Stimulated activated naive B cell treated with anti-CD40 and anti-IgM and Interleukin-4, amounts not matched to agents 10 μg/mL and 1 μg/mL and 100 μg/mL, for 72 hours (primary cell): ENCODE measurements at regions not wholly inside any gene's neighbourhood (a gene's known extent, or its start where the extent isn't known, plus 50 kb on each side); places are given as distances from the start of the nearest gene placed in this dataset.

Experiments
- ATAC-seq, 2 donors: fragments of 150-1000 bp; cut with Tn5 transposase; replicated peaks; 2 replicates each; pipeline ENCODE4 v1.10.0; 2021; ENCODE audit warnings: moderate library complexity in 1 of 2
- DNase-seq: peaks from one replicate; pipeline ENCODE4 v3.0.0; 2021
- H3K27ac Mint-ChIP-seq: one replicate; pipeline ENCODE4 v1.8.0; 2022; ENCODE audit warnings: mild to moderate bottlenecking, mixed read lengths
- H3K27me3 Mint-ChIP-seq, 2 donors: one replicate each; pipeline ENCODE4 v1.8.0; 2022; ENCODE audit warnings: mixed read lengths in 2 of 2
- H3K36me3 Mint-ChIP-seq, 2 donors: one replicate each; pipeline ENCODE4 v1.8.0; 2022; ENCODE audit warnings: mixed read lengths in 2 of 2, mild to moderate bottlenecking in 1 of 2
- H3K4me1 Mint-ChIP-seq, 2 donors: one replicate each; pipeline ENCODE4 v1.8.0; 2022; ENCODE audit warnings: mixed read lengths in 2 of 2, mild to moderate bottlenecking in 1 of 2
- H3K4me3 Mint-ChIP-seq, 2 donors: one replicate each; pipeline ENCODE4 v1.8.0; 2022; ENCODE audit warnings: mild to moderate bottlenecking in 2 of 2, mixed read lengths in 2 of 2, moderate library complexity in 1 of 2
- H3K9me3 Mint-ChIP-seq, 2 donors: one replicate each; pipeline ENCODE4 v1.8.0; 2022; ENCODE audit warnings: mixed read lengths in 2 of 2, mild to moderate bottlenecking in 1 of 2

DNA sequence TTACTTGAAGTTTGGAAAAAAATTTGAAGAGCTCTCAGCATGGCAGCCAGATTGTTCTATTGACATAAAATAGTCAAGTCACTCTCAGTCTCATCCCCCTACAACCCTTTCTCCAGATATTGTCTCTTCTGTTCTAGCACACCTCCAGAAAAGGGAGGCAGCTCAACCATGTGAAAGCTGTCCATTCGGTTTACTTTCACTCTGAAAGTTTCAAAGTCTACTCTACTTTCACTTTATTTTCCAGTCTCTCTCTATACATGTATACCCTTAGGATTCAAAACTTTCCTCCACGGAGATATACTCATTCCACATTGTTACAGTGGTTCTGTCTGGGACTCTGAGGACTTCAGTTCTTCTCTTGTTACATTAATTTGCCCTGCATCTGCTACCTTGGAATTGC lies 111.0 kb upstream of the STAC start:
- H3K27ac Mint-ChIP-seq = no peak overlapping the region
- H3K4me1 Mint-ChIP-seq = no peaks in the 10 kb centered on the region
- H3K27me3 Mint-ChIP-seq = no peaks in the 10 kb centered on the region
- no peaks in the 10 kb centered on the region for H3K9me3 Mint-ChIP-seq
- H3K36me3 Mint-ChIP-seq = no peaks in the 10 kb centered on the region
- ATAC-seq = no peak
- H3K4me3 Mint-ChIP-seq = no peak overlapping the region
- DNase-seq = no peak

DNA sequence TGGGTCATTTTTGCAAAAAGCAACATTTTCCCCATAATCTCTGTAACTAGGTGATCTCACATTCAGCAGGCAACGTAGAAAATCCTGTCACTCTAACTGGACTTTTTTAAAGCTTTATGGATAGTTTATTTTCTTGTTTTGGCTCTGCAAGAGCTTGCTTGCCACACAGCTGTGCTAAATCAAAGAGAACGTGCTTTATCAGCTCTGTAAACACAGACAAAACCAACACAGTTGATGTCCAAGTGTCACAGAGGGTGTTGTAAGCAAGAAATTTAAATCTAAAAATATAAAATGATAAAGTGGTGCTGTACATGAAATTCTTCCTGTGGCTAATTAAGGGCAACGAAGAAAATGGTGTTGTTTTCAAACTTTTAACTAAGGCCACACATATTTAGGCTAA lies 97.5 kb upstream of the STAC start:
- no peak overlapping the region for H3K27ac Mint-ChIP-seq
- DNase-seq = no peak
- H3K4me1 Mint-ChIP-seq = no peaks in the 10 kb centered on the region
- H3K9me3 Mint-ChIP-seq = peaks cover 3 to 5% of the 10 kb centered on the region in 2 donors
- no peak for ATAC-seq
- H3K4me3 Mint-ChIP-seq = no peak overlapping the region
- H3K36me3 Mint-ChIP-seq = no peaks in the 10 kb centered on the region
- no peaks in the 10 kb centered on the region for H3K27me3 Mint-ChIP-seq

- no peak overlapping the region for H3K4me3 Mint-ChIP-seq
- H3K4me1 Mint-ChIP-seq = no peaks in the 10 kb centered on the region
- ATAC-seq (no peak), DNase-seq (no peak)
- no peaks in the 10 kb centered on the region for H3K9me3 Mint-ChIP-seq
- no peak overlapping the region for H3K27ac Mint-ChIP-seq
- H3K36me3 Mint-ChIP-seq = no peaks in the 10 kb centered on the region
- H3K27me3 Mint-ChIP-seq = no peaks in the 10 kb centered on the region
Measured at GRCh38 chr3:36295296-36295695, 85.0 kb upstream of the STAC start.

- H3K36me3 Mint-ChIP-seq = no peaks in the 10 kb centered on the region
- H3K27ac Mint-ChIP-seq = no peak overlapping the region
- H3K4me1 Mint-ChIP-seq = no peaks in the 10 kb centered on the region
- no peak for ATAC-seq
- no peak for DNase-seq
- H3K4me3 Mint-ChIP-seq = no peak overlapping the region
- no peaks in the 10 kb centered on the region for H3K9me3 Mint-ChIP-seq
- H3K27me3 Mint-ChIP-seq = no peaks in the 10 kb centered on the region
Measured at GRCh38 chr3:36297195-36297594, 83.1 kb upstream of the STAC start.

DNA sequence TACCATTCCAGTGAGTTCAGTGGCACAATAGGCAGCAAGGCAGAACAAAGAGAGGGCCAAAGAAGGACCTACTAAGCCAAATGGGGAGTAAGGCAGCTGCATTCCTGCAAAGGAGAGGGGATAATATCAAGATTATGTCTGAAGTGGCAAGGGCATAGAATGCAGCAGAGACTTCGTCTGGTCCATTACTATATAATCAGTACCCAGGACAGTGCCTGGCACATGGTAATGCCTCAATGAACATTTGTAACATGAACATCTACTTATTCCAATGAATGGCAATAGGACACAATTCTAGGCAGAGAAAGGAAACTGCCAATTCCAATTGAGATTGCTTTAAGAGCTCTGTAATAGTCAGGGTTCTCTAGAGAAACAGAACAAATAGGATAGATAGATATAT lies 82.1 kb upstream of the STAC start:
- Mint-ChIP-seq H3K9me3 (no peaks in the 10 kb centered on the region), H3K4me3 (no peak overlapping the region), H3K4me1 (no peaks in the 10 kb centered on the region), H3K36me3 (no peaks in the 10 kb centered on the region), H3K27me3 (no peaks in the 10 kb centered on the region), H3K27ac (no peak overlapping the region)
- DNase-seq (no peak), ATAC-seq (no peak)

DNA sequence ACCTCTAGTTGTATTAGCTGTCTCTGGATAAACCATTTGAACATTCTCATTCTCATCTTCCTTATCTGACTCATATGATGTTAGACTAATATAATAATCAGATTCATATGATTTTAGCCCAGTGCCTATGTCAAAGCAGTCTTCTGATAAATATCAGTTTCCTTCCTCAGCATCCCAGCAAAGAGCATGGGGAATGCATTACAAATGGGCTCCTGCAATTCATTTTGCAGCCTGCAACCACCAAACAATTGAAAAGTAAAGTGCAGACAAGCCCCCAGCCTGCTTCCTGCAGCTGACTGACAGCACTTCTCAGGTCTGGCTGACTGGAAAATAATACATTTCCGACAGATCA lies 78.2 kb upstream of the STAC start:
- no peak for DNase-seq
- Mint-ChIP-seq H3K36me3 (no peaks in the 10 kb centered on the region), H3K4me3 (no peak overlapping the region), H3K9me3 (no peaks in the 10 kb centered on the region), H3K27ac (no peak overlapping the region), H3K27me3 (no peaks in the 10 kb centered on the region), H3K4me1 (no peaks in the 10 kb centered on the region)
- ATAC-seq = no peak

- Mint-ChIP-seq H3K4me1 (no peaks in the 10 kb centered on the region), H3K27me3 (no peaks in the 10 kb centered on the region)
- DNase-seq = no peak
Measured at GRCh38 chr3:36302626-36303025, 77.7 kb upstream of the STAC start.

GRCh38 chr3:36303286-36303685 lies 77.0 kb upstream of the STAC start:
- Mint-ChIP-seq H3K4me1 (no peaks in the 10 kb centered on the region), H3K9me3 (no peaks in the 10 kb centered on the region), H3K4me3 (no peak overlapping the region)

More at GRCh38 chr3:36302626-36303025, 77.7 kb upstream of the STAC start:
- no peak overlapping the region for H3K27ac Mint-ChIP-seq
- no peak for ATAC-seq
- H3K36me3 Mint-ChIP-seq = no peaks in the 10 kb centered on the region
- no peak overlapping the region for H3K4me3 Mint-ChIP-seq
- no peaks in the 10 kb centered on the region for H3K9me3 Mint-ChIP-seq

GRCh38 chr3:36305929-36306520 lies 74.3 kb upstream of the STAC start:
- Mint-ChIP-seq H3K4me1 (no peaks in the 10 kb centered on the region), H3K27me3 (no peaks in the 10 kb centered on the region), H3K9me3 (no peaks in the 10 kb centered on the region), H3K4me3 (no peak overlapping the region), H3K36me3 (no peaks in the 10 kb centered on the region), H3K27ac (no peak overlapping the region)
- ATAC-seq (no peak), DNase-seq (no peak)

More at GRCh38 chr3:36303286-36303685, 77.0 kb upstream of the STAC start:
- no peak for ATAC-seq
- DNase-seq = no peak
- Mint-ChIP-seq H3K36me3 (no peaks in the 10 kb centered on the region), H3K27me3 (no peaks in the 10 kb centered on the region), H3K27ac (no peak overlapping the region)

GRCh38 chr3:36309092-36309491 lies 71.2 kb upstream of the STAC start:
- DNase-seq (no peak), ATAC-seq (no peak)
- no peaks in the 10 kb centered on the region for H3K9me3 Mint-ChIP-seq
- no peak overlapping the region for H3K4me3 Mint-ChIP-seq
- no peaks in the 10 kb centered on the region for H3K4me1 Mint-ChIP-seq
- H3K27me3 Mint-ChIP-seq = no peaks in the 10 kb centered on the region
- H3K36me3 Mint-ChIP-seq = no peaks in the 10 kb centered on the region
- no peak overlapping the region for H3K27ac Mint-ChIP-seq

DNA sequence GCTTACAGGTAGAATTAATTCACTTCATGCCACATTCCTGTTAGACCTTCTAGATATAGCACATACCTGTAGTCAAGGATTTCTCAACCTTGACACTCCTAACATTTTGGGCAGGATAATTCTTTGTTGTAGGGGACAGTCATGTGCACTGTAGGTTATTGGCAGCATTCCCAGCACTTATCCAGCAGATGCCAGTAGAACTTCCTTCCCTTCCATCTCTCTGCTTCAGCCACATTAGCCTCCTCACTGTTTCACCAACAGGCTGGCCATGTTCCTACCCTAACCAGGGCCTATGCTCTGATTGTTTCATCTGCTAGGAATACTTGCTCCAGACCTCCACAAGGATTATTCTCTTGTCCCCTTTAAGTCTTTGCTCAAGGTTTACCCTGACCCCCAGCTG lies 68.0 kb upstream of the STAC start:
- Mint-ChIP-seq H3K36me3 (no peaks in the 10 kb centered on the region), H3K9me3 (peaks cover 4 to 7% of the 10 kb centered on the region in 2 donors), H3K4me1 (no peaks in the 10 kb centered on the region), H3K27me3 (no peaks in the 10 kb centered on the region), H3K4me3 (no peak overlapping the region), H3K27ac (no peak overlapping the region)
- no peak for ATAC-seq
- no peak for DNase-seq

DNA sequence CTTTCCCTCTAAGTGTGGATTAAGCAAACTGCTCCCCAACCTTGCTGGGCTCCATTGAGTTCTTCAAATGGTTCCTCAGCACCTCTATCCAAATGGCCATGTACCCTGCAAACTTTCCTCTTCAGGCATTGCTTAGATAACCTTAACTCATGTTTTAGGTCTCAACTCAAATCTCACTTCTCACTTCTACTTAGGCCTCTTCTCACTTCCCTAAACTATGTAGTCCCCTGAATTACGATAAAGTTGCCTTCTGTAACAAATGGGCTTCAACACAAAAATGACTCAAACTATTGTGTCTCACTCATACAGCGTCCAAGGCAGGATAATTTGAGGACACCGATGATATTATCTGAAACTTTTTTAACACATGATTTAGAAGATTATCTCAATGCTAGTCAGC lies 62.4 kb upstream of the STAC start:
- no peak for DNase-seq
- peaks cover 0 to 2% of the 10 kb centered on the region in 2 donors for H3K4me1 Mint-ChIP-seq
- no peaks in the 10 kb centered on the region for H3K36me3 Mint-ChIP-seq
- peak; percentile 90 to 91 for ATAC-seq
- no peak overlapping the region for H3K27ac Mint-ChIP-seq
- H3K9me3 Mint-ChIP-seq = peaks cover 5 to 7% of the 10 kb centered on the region in 2 donors
- H3K27me3 Mint-ChIP-seq = no peaks in the 10 kb centered on the region
- H3K4me3 Mint-ChIP-seq = no peak overlapping the region

- no peak for DNase-seq
- no peak overlapping the region for H3K4me3 Mint-ChIP-seq
- no peaks in the 10 kb centered on the region for H3K36me3 Mint-ChIP-seq
- no peak for ATAC-seq
- H3K4me1 Mint-ChIP-seq = peaks cover 0 to 2% of the 10 kb centered on the region in 2 donors
- no peak overlapping the region for H3K27ac Mint-ChIP-seq
- peaks cover 7 to 9% of the 10 kb centered on the region in 2 donors for H3K9me3 Mint-ChIP-seq
- peaks cover 0 to 4% of the 10 kb centered on the region in 2 donors for H3K27me3 Mint-ChIP-seq
Measured at GRCh38 chr3:36318621-36319200, 61.6 kb upstream of the STAC start.

- no peaks in the 10 kb centered on the region for H3K36me3 Mint-ChIP-seq
- H3K9me3 Mint-ChIP-seq = peaks cover 7 to 12% of the 10 kb centered on the region in 2 donors
- no peak for DNase-seq
- H3K4me3 Mint-ChIP-seq = no peak overlapping the region
- H3K27ac Mint-ChIP-seq = no peak overlapping the region
- H3K27me3 Mint-ChIP-seq = peaks cover 0 to 7% of the 10 kb centered on the region in 2 donors
- H3K4me1 Mint-ChIP-seq = peaks cover 0 to 2% of the 10 kb centered on the region in 2 donors
- ATAC-seq = no peak
Measured at GRCh38 chr3:36319680-36320079, 60.6 kb upstream of the STAC start.
